ENCODE measurements at regions not wholly inside any gene's neighbourhood (a gene's known extent, or its start where the extent isn't known, plus 50 kb on each side); places are given as distances from the start of the nearest gene placed in this dataset.

- TF ChIP-seq CTCF (conservative IDR thresholded peaks at IDR 0.05; ENCODE audit: low read depth, low read length): no peak
- no peak for TF ChIP-seq EZH2phosphoT487 (IDR thresholded peaks at IDR 0.05; ENCODE audit: borderline replicate concordance, low read length)
- TF ChIP-seq EZH2 (IDR thresholded peaks at IDR 0.05; ENCODE audit: low read length, unreplicated experiment): no peak
These were observed 269.2 kb downstream of the FIGN start for GRCh38 chr2:163466331-163467250.

Data from PC-3 (cell line).